ENCODE measurements at regions not wholly inside any gene's neighbourhood (a gene's known extent, or its start where the extent isn't known, plus 50 kb on each side); places are given as distances from the start of the nearest gene placed in this dataset.

GRCh38 chr7:156379324-156380070 lies 261.1 kb upstream of the RNF32 start:
- TF ChIP-seq SMC3 (IDR thresholded peaks at IDR 0.05; ENCODE audit: low read depth, low read length) (no peak), MAFK (IDR thresholded peaks at IDR 0.05; ENCODE audit: low read depth, low read length) (no peak), CTCF (conservative IDR thresholded peaks at IDR 0.05; ENCODE audit: low read depth, low read length) (no peak), CHD1 (IDR thresholded peaks at IDR 0.05; ENCODE audit: low read depth, low read length) (no peak), RAD21 (IDR thresholded peaks at IDR 0.05; ENCODE audit: low read length) (no peak), BHLHE40 (IDR thresholded peaks at IDR 0.05; ENCODE audit: low read depth, low read length) (no peak), USF2 (IDR thresholded peaks at IDR 0.05; ENCODE audit: low read depth, low read length) (no peak), NFE2L2 (IDR thresholded peaks at IDR 0.05; ENCODE audit: low read depth, low read length) (no peak), ELK1 (IDR thresholded peaks at IDR 0.05; ENCODE audit: borderline replicate concordance, low read depth, low read length) (no peak), MAZ (IDR thresholded peaks at IDR 0.05; ENCODE audit: borderline replicate concordance, low read depth, low read length) (no peak)
- no peak overlapping the region for H2BK5ac ChIP-seq (ENCODE audit: low read depth, low read length, poor library complexity, severe bottlenecking)
- no peak overlapping the region for H3K56ac ChIP-seq (ENCODE audit: extremely low read depth, insufficient read depth, low read length)
- H3K4me3 ChIP-seq (ENCODE audit: insufficient read depth, low read depth, low read length) = no peak overlapping the region
- CTCF ChIA-PET = no interaction called here
- intact Hi-C loops (cut with micrococcal nuclease) (no loop called here), dilution Hi-C loops (cut with HindIII; ENCODE audit: low sequenced_read_pairs, unreplicated experiment) (no loop called here), in situ Hi-C loops (cut with MboI; ENCODE audit: low sequenced_read_pairs) (no loop called here)
- POLR2A ChIA-PET (ENCODE audit: unreplicated experiment) = no interaction called here
- H4K91ac ChIP-seq (ENCODE audit: insufficient read depth, low read depth, low read length) = no peak overlapping the region
- no peak overlapping the region for H4K5ac ChIP-seq (ENCODE audit: low read depth, low read length)
- H2BK20ac ChIP-seq (ENCODE audit: low read depth, low read length) = no peak overlapping the region
- no peak overlapping the region for H3K9ac ChIP-seq (ENCODE audit: low read depth, low read length)
- H2AFZ ChIP-seq (replicated peaks; ENCODE audit: low read length, poor library complexity) = no peak overlapping the region
- H3K9me3 ChIP-seq (ENCODE audit: control insufficient read depth, insufficient read depth, low read length) = peaks cover 48% of the 10 kb centered on the region
- no peak overlapping the region for H3K18ac ChIP-seq (ENCODE audit: low read depth, low read length)
- H2BK15ac ChIP-seq (ENCODE audit: low read depth, low read length) = no peak overlapping the region
- no peak overlapping the region for H3K23ac ChIP-seq (ENCODE audit: low read depth, low read length)
- DNase-seq (no peak), ATAC-seq (ENCODE audit: low read depth) (no peak)
- no peak overlapping the region for H4K8ac ChIP-seq (ENCODE audit: low read depth in 2 of 2, low read length in 2 of 2)
- H3K4me2 ChIP-seq (ENCODE audit: low read depth, low read length) = no peak overlapping the region
- no peak overlapping the region for H3K27ac ChIP-seq (ENCODE audit: insufficient read depth, low read length)
- no peaks in the 10 kb centered on the region for H3K36me3 ChIP-seq (ENCODE audit: control insufficient read depth, insufficient read depth, low read length)
- H3K14ac ChIP-seq (replicated peaks; ENCODE audit: low read depth, low read length) = no peak overlapping the region
- H2AK9ac ChIP-seq (replicated peaks; ENCODE audit: low read depth, low read length, poor library complexity) = no peak overlapping the region
- no CpG with 5 or more reads among the region's 14 CpGs for WGBS, 2 experiments (ENCODE audit: extremely low coverage in 2 of 2, insufficient read length in 1 of 2)
- H3K9me1 ChIP-seq (ENCODE audit: insufficient read depth, low read length) = no peaks in the 10 kb centered on the region
- BruUV-seq (replicated peaks) = no TSS peak
- H3K27me3 ChIP-seq (ENCODE audit: control insufficient read depth, insufficient read depth, low read length) = no peaks in the 10 kb centered on the region
- no peaks in the 10 kb centered on the region for H3K79me1 ChIP-seq (ENCODE audit: low read depth in 1 of 2, low read length in 2 of 2)
- H2BK120ac ChIP-seq (ENCODE audit: low read depth, low read length) = no peak overlapping the region
- no peaks in the 10 kb centered on the region for H3K4me1 ChIP-seq (ENCODE audit: control insufficient read depth, insufficient read depth, low read length)
- H3K4ac ChIP-seq (ENCODE audit: low read depth, low read length) = no peak overlapping the region
- H4K20me1 ChIP-seq (ENCODE audit: insufficient read depth, low read length) = no peaks in the 10 kb centered on the region
- H2AK5ac ChIP-seq (ENCODE audit: low read depth, low read length) = no peak overlapping the region
